Testis (tissue), 2 donors: ENCODE measurements at regions not wholly inside any gene's neighbourhood (a gene's known extent, or its start where the extent isn't known, plus 50 kb on each side); places are given as distances from the start of the nearest gene placed in this dataset.

Experiments used
- DNase-seq: peaks from one replicate; pipeline ENCODE4 v3.0.0-alpha.2; 2019
- H3K27ac ChIP-seq, 2 donors: fragments of 200-600 bp; sonication (generic); one replicate each; pipeline ENCODE4 v1.5.1; 2019
- H3K27me3 ChIP-seq: fragments of 200-600 bp; sonication (generic); one replicate; pipeline ENCODE4 v1.5.1; 2019
- H3K36me3 ChIP-seq: fragments of 200-600 bp; sonication (generic); one replicate; pipeline ENCODE4 v1.5.1; 2017; ENCODE audit warnings: low read depth; ENCODE audit errors: missing control alignments
- H3K4me1 ChIP-seq: fragments of 200-600 bp; sonication (generic); one replicate; pipeline ENCODE4 v1.5.1; 2019
- H3K4me3 ChIP-seq, 2 donors: fragments of 200-600 bp; sonication (generic); one replicate each; pipeline ENCODE4 v1.5.1; 2017 to 2019
- H3K9me3 ChIP-seq: fragments of 200-600 bp; sonication (generic); one replicate; pipeline ENCODE4 v1.5.1; 2017
- POLR2A ChIP-seq: fragments of 450-650 bp; IDR thresholded peaks from one replicate; pipeline ENCODE4 v1.6.1; 2017; ENCODE audit warnings: antibody characterized with exemption, mild to moderate bottlenecking, moderate library complexity
- WGBS, 2 donors: methylation state at CpG; one replicate each; pipeline ENCODE4 v1.1.5; 2018; 5-methylcytosine and 5-hydroxymethylcytosine counted together
- intact Hi-C: fragments of 100-400 bp; cut with DNase I; formaldehyde crosslinking; loops from one replicate; pipeline ENCODE4 v1.15.1; 2023; ENCODE audit warnings: low total_unique reads
- TF ChIP-seq, protein P1 (sequence below), 3 experiments: fragments of 450-650 bp in 2 of 3; fragments of 200-600 bp in 1 of 3; sonication (generic) in 1 of 3; IDR thresholded peaks; one replicate each; pipeline ENCODE4 v1.5.1; 2016 to 2019; ENCODE audit warnings: antibody characterized with exemption in 3 of 3, mild to moderate bottlenecking in 2 of 3, moderate library complexity in 1 of 3

DNA sequence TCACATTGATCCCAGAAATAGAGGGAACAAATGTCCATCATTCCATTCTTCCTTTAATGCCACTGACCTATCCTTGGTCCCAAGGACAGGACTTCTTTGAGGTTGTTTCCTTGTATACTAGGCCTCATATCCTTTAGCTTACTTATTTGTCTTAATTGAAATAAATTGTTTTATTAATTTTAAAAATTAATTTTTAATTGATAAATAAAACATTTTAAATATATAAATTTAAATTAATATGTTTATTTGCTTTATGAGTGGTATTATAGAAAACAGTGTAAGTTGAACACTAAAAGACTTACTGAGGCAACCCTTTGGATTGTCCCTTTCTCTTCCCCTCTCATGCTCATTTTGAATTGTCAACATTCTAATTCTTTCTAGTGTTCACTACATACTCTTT is 556.9 kb upstream of the NUDT12 start:
- Histone ChIP-seq H3K9me3 (no peaks in the 10 kb centered on the region), H3K27ac (no peak overlapping the region), H3K4me3 (no peak overlapping the region), H3K4me1 (no peaks in the 10 kb centered on the region), H3K36me3 (no peaks in the 10 kb centered on the region), H3K27me3 (no peaks in the 10 kb centered on the region)
- intact Hi-C loops: no loop called here
- DNase-seq: no peak
- TF ChIP-seq, protein P1, sequence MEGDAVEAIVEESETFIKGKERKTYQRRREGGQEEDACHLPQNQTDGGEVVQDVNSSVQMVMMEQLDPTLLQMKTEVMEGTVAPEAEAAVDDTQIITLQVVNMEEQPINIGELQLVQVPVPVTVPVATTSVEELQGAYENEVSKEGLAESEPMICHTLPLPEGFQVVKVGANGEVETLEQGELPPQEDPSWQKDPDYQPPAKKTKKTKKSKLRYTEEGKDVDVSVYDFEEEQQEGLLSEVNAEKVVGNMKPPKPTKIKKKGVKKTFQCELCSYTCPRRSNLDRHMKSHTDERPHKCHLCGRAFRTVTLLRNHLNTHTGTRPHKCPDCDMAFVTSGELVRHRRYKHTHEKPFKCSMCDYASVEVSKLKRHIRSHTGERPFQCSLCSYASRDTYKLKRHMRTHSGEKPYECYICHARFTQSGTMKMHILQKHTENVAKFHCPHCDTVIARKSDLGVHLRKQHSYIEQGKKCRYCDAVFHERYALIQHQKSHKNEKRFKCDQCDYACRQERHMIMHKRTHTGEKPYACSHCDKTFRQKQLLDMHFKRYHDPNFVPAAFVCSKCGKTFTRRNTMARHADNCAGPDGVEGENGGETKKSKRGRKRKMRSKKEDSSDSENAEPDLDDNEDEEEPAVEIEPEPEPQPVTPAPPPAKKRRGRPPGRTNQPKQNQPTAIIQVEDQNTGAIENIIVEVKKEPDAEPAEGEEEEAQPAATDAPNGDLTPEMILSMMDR (IDR thresholded peaks at IDR 0.05): no peak
- no peak for TF ChIP-seq POLR2A

DNA sequence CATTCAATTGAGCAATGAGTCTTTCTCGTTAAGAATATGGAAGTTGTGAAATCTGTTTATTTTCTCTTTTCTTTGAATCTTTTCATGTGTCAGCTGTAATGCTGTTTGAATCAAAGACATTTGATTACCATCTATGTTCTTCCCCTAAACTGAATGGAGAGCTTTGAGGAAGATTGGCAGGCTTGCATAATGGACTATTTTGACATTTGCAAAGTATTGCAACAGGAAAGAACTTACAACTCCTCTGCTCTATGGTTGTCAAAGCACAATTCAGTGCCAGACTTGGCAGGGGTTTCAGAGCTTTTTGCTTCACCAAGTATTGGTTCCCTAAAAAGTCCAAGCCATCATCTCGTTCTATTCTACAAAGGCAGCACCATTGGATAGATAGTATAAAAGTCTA is 549.0 kb upstream of the NUDT12 start:
- 86 to 87% methylated on average over 2 of the region's 2 CpGs for WGBS, 2 donors
- intact Hi-C loops: no loop called here
- no peak for DNase-seq

DNA sequence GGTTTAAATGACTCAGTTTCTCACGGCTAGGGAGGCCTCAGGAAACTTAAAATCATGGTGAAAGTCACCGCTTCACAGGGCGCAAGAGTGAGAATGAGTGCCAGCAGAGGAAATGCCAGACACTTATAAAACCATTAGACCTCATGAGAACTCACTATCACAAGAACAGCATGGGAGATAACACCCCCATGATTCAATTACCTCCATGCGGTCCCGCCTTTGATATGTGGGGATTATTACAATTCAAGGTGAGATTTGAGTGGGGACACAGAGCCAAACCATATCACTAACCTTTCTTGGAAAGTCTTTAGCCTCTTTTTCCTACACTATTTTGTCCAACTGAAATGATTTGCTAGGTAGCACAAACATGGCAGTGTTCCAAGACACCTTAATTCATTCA is 533.9 kb upstream of the NUDT12 start:
- 83 to 92% methylated on average over 5 of the region's 5 CpGs for WGBS, 2 donors
- no peaks in the 10 kb centered on the region for H3K4me1 ChIP-seq
- no peaks in the 10 kb centered on the region for H3K9me3 ChIP-seq
- no peak for TF ChIP-seq POLR2A
- TF ChIP-seq, protein P1 (IDR thresholded peaks at IDR 0.05): no peak
- no peak for DNase-seq
- H3K36me3 ChIP-seq: no peaks in the 10 kb centered on the region
- H3K27ac ChIP-seq: no peak overlapping the region
- no peak overlapping the region for H3K4me3 ChIP-seq
- intact Hi-C loops: no loop called here
- no peaks in the 10 kb centered on the region for H3K27me3 ChIP-seq

More for the DNA sequence above, 549.0 kb upstream of the NUDT12 start:
- Histone ChIP-seq H3K4me3 (no peak overlapping the region), H3K27me3 (no peaks in the 10 kb centered on the region), H3K9me3 (no peaks in the 10 kb centered on the region), H3K4me1 (no peaks in the 10 kb centered on the region), H3K36me3 (no peaks in the 10 kb centered on the region), H3K27ac (no peak overlapping the region)
- no peak for TF ChIP-seq POLR2A
- TF ChIP-seq, protein P1 (IDR thresholded peaks at IDR 0.05): no peak

DNA sequence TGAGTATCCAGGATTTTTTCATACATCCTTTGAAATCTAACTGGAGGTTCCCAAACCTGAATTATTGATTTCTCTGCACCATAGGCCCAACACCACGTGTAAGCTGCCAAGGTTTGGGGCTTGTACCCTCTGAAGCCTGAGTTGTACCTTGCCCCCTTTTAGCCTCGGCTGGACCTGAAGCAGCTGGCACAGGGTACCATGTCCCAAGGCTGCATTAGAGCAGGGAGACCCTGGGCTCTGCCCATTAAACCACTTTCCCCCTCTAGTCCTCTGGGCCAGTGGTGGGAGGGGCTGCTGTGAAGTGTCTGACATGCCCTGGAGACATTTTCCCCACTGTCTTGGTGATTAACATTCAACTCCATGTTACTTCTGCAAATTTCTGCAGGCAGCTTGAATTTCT is 532.9 kb upstream of the NUDT12 start:
- TF ChIP-seq POLR2A: no peak
- TF ChIP-seq, protein P1 (IDR thresholded peaks at IDR 0.05): no peak
- Histone ChIP-seq H3K27me3 (no peaks in the 10 kb centered on the region), H3K27ac (no peak overlapping the region), H3K4me1 (no peaks in the 10 kb centered on the region), H3K4me3 (no peak overlapping the region), H3K9me3 (no peaks in the 10 kb centered on the region), H3K36me3 (no peaks in the 10 kb centered on the region)
- 75 to 83% methylated on average over 2 of the region's 2 CpGs for WGBS, 2 donors
- intact Hi-C loops: no loop called here
- DNase-seq: no peak

DNA sequence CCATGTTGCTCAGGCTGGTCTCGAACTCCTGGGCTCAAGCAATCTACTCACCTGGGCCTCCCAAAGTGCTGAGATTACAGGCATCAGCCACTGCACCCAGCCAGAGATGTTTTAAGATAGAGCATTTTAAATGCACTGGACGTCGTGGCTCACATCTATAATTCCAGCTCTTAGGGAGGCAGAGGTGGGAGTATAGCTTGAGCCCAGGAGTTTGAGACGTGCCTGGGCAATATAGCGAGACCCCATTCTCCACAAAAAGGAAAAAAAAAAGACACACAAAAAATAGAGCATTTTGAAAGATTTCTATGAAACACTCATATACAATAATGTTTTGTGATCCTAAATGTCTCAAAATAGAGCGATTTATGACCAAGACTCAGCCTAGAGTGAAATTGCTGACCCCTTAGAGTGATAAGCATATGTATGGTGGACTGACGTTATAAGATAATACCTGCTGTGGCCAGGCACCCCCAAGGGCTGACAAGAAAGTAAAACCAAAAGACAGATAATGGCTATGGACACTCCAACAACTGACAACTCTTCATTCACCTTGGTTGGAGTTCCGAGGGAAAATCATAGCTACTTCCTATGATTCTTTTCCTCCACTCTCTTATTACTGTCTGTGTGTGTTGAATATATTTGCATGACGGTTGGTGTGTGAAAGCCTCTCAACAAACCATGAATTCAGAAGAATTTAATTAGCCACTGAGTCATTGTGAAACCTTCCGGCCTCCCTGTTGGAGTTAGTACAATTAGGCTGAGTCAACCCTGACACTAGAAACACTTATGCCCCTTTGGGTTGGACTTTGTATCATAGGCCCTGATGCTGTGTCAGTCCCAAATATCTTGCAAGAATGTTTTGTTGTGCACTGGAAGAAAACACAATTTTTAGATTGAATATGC is 526.5 kb upstream of the NUDT12 start:
- Histone ChIP-seq H3K4me3 (no peak overlapping the region), H3K4me1 (no peaks in the 10 kb centered on the region), H3K36me3 (no peaks in the 10 kb centered on the region), H3K27ac (no peak overlapping the region), H3K27me3 (no peaks in the 10 kb centered on the region), H3K9me3 (no peaks in the 10 kb centered on the region)
- intact Hi-C loops: no loop called here
- DNase-seq: no peak
- TF ChIP-seq, protein P1 (IDR thresholded peaks at IDR 0.05): no peak
- 90 to 94% methylated on average over 10 of the region's 10 CpGs for WGBS, 2 donors
